ENCODE measurements at regions not wholly inside any gene's neighbourhood (a gene's known extent, or its start where the extent isn't known, plus 50 kb on each side); places are given as distances from the start of the nearest gene placed in this dataset.

DNA sequence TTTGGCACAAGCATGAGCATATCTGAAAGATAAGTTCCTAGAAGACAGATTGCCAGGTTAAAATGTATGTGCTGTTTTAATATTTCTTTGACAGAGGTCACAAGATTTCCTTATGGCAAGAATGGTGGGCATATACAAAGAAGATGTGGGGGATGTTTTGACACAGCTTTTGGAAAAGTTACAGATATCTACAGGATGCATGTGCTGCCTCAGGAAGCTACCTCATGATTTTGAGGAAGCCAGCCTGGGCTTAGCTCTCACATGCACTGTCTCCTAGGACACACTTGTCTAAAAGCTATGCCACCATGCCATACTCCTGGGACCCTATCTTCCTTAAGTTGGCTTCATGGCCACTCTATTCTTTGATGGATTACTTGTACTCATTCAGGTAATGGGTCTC, 99.9 kb downstream of the C1orf94 start:
- TF ChIP-seq, protein P1, sequence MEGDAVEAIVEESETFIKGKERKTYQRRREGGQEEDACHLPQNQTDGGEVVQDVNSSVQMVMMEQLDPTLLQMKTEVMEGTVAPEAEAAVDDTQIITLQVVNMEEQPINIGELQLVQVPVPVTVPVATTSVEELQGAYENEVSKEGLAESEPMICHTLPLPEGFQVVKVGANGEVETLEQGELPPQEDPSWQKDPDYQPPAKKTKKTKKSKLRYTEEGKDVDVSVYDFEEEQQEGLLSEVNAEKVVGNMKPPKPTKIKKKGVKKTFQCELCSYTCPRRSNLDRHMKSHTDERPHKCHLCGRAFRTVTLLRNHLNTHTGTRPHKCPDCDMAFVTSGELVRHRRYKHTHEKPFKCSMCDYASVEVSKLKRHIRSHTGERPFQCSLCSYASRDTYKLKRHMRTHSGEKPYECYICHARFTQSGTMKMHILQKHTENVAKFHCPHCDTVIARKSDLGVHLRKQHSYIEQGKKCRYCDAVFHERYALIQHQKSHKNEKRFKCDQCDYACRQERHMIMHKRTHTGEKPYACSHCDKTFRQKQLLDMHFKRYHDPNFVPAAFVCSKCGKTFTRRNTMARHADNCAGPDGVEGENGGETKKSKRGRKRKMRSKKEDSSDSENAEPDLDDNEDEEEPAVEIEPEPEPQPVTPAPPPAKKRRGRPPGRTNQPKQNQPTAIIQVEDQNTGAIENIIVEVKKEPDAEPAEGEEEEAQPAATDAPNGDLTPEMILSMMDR (IDR thresholded peaks at IDR 0.05; ENCODE audit: extremely low read depth in 1 of 2, insufficient read depth in 1 of 2, low read depth in 1 of 2, low read length in 2 of 2): no peak
- TF ChIP-seq MYC (IDR thresholded peaks at IDR 0.05; ENCODE audit: low read depth, low read length): no peak
- no peak for TF ChIP-seq FOS (IDR thresholded peaks at IDR 0.05; ENCODE audit: borderline replicate concordance, insufficient read depth, low read length)
- no peak for TF ChIP-seq POLR2AphosphoS5 (IDR thresholded peaks at IDR 0.05; ENCODE audit: insufficient read depth, low read depth, low read length)
- TF ChIP-seq JUN (IDR thresholded peaks at IDR 0.05; ENCODE audit: borderline replicate concordance, insufficient read depth, insufficient read length, low read depth): no peak
- TF ChIP-seq, protein P2, sequence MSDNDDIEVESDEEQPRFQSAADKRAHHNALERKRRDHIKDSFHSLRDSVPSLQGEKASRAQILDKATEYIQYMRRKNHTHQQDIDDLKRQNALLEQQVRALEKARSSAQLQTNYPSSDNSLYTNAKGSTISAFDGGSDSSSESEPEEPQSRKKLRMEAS (IDR thresholded peaks at IDR 0.05; ENCODE audit: insufficient read depth, insufficient read length): no peak

Data from endothelial cell of umbilical vein (primary cell).